Activated naive CD8-positive, alpha-beta T cell treated with anti-CD3 and anti-CD28 coated beads for 36 hours (primary cell): ENCODE measurements at regions not wholly inside any gene's neighbourhood (a gene's known extent, or its start where the extent isn't known, plus 50 kb on each side); places are given as distances from the start of the nearest gene placed in this dataset.

Experiments
- DNase-seq: peaks from one replicate; pipeline ENCODE4 v3.0.0; 2021
- H3K27ac Mint-ChIP-seq: one replicate; pipeline ENCODE4 v1.8.0; 2022; ENCODE audit warnings: mild to moderate bottlenecking, moderate library complexity, mixed read lengths
- H3K27me3 Mint-ChIP-seq: one replicate; pipeline ENCODE4 v1.8.0; 2022; ENCODE audit warnings: mild to moderate bottlenecking, mixed read lengths
- H3K36me3 Mint-ChIP-seq: one replicate; pipeline ENCODE4 v1.8.0; 2021; ENCODE audit warnings: mild to moderate bottlenecking, mixed read lengths
- H3K4me1 Mint-ChIP-seq: one replicate; pipeline ENCODE4 v1.8.0; 2021; ENCODE audit warnings: mixed read lengths
- H3K4me3 Mint-ChIP-seq: one replicate; pipeline ENCODE4 v1.8.0; 2022; ENCODE audit warnings: mild to moderate bottlenecking, moderate library complexity, mixed read lengths
- H3K9me3 Mint-ChIP-seq: one replicate; pipeline ENCODE4 v1.8.0; 2022; ENCODE audit warnings: mixed read lengths

- Mint-ChIP-seq H3K27ac (no peak overlapping the region), H3K4me1 (peaks cover 4% of the 10 kb centered on the region)
- DNase-seq, result no peak
Measured at GRCh38 chr10:6328699-6329423, 126.1 kb downstream of the PFKFB3 start.

GRCh38 chr10:6333086-6333485, 130.4 kb downstream of the PFKFB3 start:
- no peaks in the 10 kb centered on the region for H3K27me3 Mint-ChIP-seq
- no peak for DNase-seq
- no peak overlapping the region for H3K4me3 Mint-ChIP-seq
- no peak overlapping the region for H3K27ac Mint-ChIP-seq
- H3K4me1 Mint-ChIP-seq, result peaks cover 4% of the 10 kb centered on the region
- H3K9me3 Mint-ChIP-seq, result peaks cover 11% of the 10 kb centered on the region
- H3K36me3 Mint-ChIP-seq, result peaks cover 18% of the 10 kb centered on the region

More at GRCh38 chr10:6328699-6329423, 126.1 kb downstream of the PFKFB3 start:
- Mint-ChIP-seq H3K36me3 (peaks cover 13% of the 10 kb centered on the region), H3K4me3 (no peak overlapping the region), H3K27me3 (no peaks in the 10 kb centered on the region), H3K9me3 (peaks cover 7% of the 10 kb centered on the region)

GRCh38 chr10:6333973-6334372, 131.2 kb downstream of the PFKFB3 start:
- no peak overlapping the region for H3K27ac Mint-ChIP-seq

GRCh38 chr10:6336016-6336415, 133.3 kb downstream of the PFKFB3 start:
- Mint-ChIP-seq H3K27me3 (no peaks in the 10 kb centered on the region), H3K36me3 (peaks cover 16% of the 10 kb centered on the region), H3K27ac (no peak overlapping the region), H3K9me3 (peaks cover 11% of the 10 kb centered on the region), H3K4me3 (no peak overlapping the region), H3K4me1 (no peaks in the 10 kb centered on the region)
- no peak for DNase-seq

More at GRCh38 chr10:6333973-6334372, 131.2 kb downstream of the PFKFB3 start:
- no peaks in the 10 kb centered on the region for H3K27me3 Mint-ChIP-seq
- H3K9me3 Mint-ChIP-seq, result peaks cover 11% of the 10 kb centered on the region
- no peak overlapping the region for H3K4me3 Mint-ChIP-seq
- DNase-seq, result no peak
- H3K4me1 Mint-ChIP-seq, result no peaks in the 10 kb centered on the region
- peaks cover 18% of the 10 kb centered on the region for H3K36me3 Mint-ChIP-seq

- peaks cover 12% of the 10 kb centered on the region for H3K36me3 Mint-ChIP-seq
- DNase-seq, result no peak
- peaks cover 11% of the 10 kb centered on the region for H3K9me3 Mint-ChIP-seq
- H3K4me3 Mint-ChIP-seq, result no peak overlapping the region
- no peaks in the 10 kb centered on the region for H3K27me3 Mint-ChIP-seq
- no peak overlapping the region for H3K27ac Mint-ChIP-seq
- H3K4me1 Mint-ChIP-seq, result no peaks in the 10 kb centered on the region
Measured at GRCh38 chr10:6337382-6337781, 134.7 kb downstream of the PFKFB3 start.

- H3K9me3 Mint-ChIP-seq, result peaks cover 9% of the 10 kb centered on the region
- H3K4me3 Mint-ChIP-seq, result no peak overlapping the region
- no peaks in the 10 kb centered on the region for H3K27me3 Mint-ChIP-seq
- peaks cover 3% of the 10 kb centered on the region for H3K4me1 Mint-ChIP-seq
- H3K36me3 Mint-ChIP-seq, result peaks cover 11% of the 10 kb centered on the region
- no peak for DNase-seq
- H3K27ac Mint-ChIP-seq, result no peak overlapping the region
Measured at GRCh38 chr10:6338361-6338760, 135.6 kb downstream of the PFKFB3 start.

GRCh38 chr10:6339891-6340290, 137.2 kb downstream of the PFKFB3 start:
- no peaks in the 10 kb centered on the region for H3K27me3 Mint-ChIP-seq
- DNase-seq, result no peak
- no peaks in the 10 kb centered on the region for H3K9me3 Mint-ChIP-seq
- H3K4me3 Mint-ChIP-seq, result no peak overlapping the region
- no peak overlapping the region for H3K27ac Mint-ChIP-seq
- peaks cover 4% of the 10 kb centered on the region for H3K4me1 Mint-ChIP-seq
- H3K36me3 Mint-ChIP-seq, result no peaks in the 10 kb centered on the region

- H3K9me3 Mint-ChIP-seq, result peaks cover 5% of the 10 kb centered on the region
- no peak for DNase-seq
- H3K27ac Mint-ChIP-seq, result no peak overlapping the region
- peaks cover 18% of the 10 kb centered on the region for H3K4me1 Mint-ChIP-seq
- H3K36me3 Mint-ChIP-seq, result peaks cover 8% of the 10 kb centered on the region
- no peaks in the 10 kb centered on the region for H3K27me3 Mint-ChIP-seq
- H3K4me3 Mint-ChIP-seq, result no peak overlapping the region
Measured at GRCh38 chr10:6342096-6342685, 139.5 kb downstream of the PFKFB3 start.

- no peak overlapping the region for H3K27ac Mint-ChIP-seq
- peaks cover 31% of the 10 kb centered on the region for H3K4me1 Mint-ChIP-seq
- peaks cover 8% of the 10 kb centered on the region for H3K36me3 Mint-ChIP-seq
- no peak overlapping the region for H3K4me3 Mint-ChIP-seq
- DNase-seq, result no peak
- peaks cover 5% of the 10 kb centered on the region for H3K9me3 Mint-ChIP-seq
- no peaks in the 10 kb centered on the region for H3K27me3 Mint-ChIP-seq
Measured at GRCh38 chr10:6343305-6344010, 140.7 kb downstream of the PFKFB3 start.

GRCh38 chr10:6345404-6345803, 142.7 kb downstream of the PFKFB3 start:
- no peak overlapping the region for H3K4me3 Mint-ChIP-seq
- peaks cover 8% of the 10 kb centered on the region for H3K9me3 Mint-ChIP-seq
- no peaks in the 10 kb centered on the region for H3K27me3 Mint-ChIP-seq
- peaks cover 50% of the 10 kb centered on the region for H3K4me1 Mint-ChIP-seq
- no peak overlapping the region for H3K27ac Mint-ChIP-seq
- peaks cover 14% of the 10 kb centered on the region for H3K36me3 Mint-ChIP-seq
- no peak for DNase-seq

- no peaks in the 10 kb centered on the region for H3K27me3 Mint-ChIP-seq
- peaks cover 17% of the 10 kb centered on the region for H3K36me3 Mint-ChIP-seq
- H3K4me1 Mint-ChIP-seq, result peaks cover 55% of the 10 kb centered on the region
- H3K27ac Mint-ChIP-seq, result peak overlapping the region; percentile 99
- peaks cover 10% of the 10 kb centered on the region for H3K9me3 Mint-ChIP-seq
- no peak overlapping the region for H3K4me3 Mint-ChIP-seq
- DNase-seq, result no peak
Measured at GRCh38 chr10:6346631-6347030, 143.9 kb downstream of the PFKFB3 start.

GRCh38 chr10:6347391-6347951, 144.7 kb downstream of the PFKFB3 start:
- peaks cover 17% of the 10 kb centered on the region for H3K36me3 Mint-ChIP-seq
- DNase-seq, result peak; percentile 50

GRCh38 chr10:6348096-6348874, 145.6 kb downstream of the PFKFB3 start:
- DNase-seq, result peak; percentile 85
- H3K4me1 Mint-ChIP-seq, result peaks cover 53% of the 10 kb centered on the region
- H3K4me3 Mint-ChIP-seq, result peak overlapping the region; percentile 78
- H3K9me3 Mint-ChIP-seq, result peaks cover 10% of the 10 kb centered on the region
- H3K36me3 Mint-ChIP-seq, result peaks cover 17% of the 10 kb centered on the region
- H3K27me3 Mint-ChIP-seq, result no peaks in the 10 kb centered on the region
- peak overlapping the region; percentile 99 for H3K27ac Mint-ChIP-seq

More at GRCh38 chr10:6347391-6347951, 144.7 kb downstream of the PFKFB3 start:
- H3K9me3 Mint-ChIP-seq, result peaks cover 10% of the 10 kb centered on the region
- H3K4me1 Mint-ChIP-seq, result peaks cover 55% of the 10 kb centered on the region
- peak overlapping the region; percentile 99 for H3K27ac Mint-ChIP-seq
- H3K27me3 Mint-ChIP-seq, result no peaks in the 10 kb centered on the region
- H3K4me3 Mint-ChIP-seq, result peak overlapping the region; percentile 78

- H3K9me3 Mint-ChIP-seq, result peaks cover 14% of the 10 kb centered on the region
- H3K36me3 Mint-ChIP-seq, result peaks cover 17% of the 10 kb centered on the region
- no peaks in the 10 kb centered on the region for H3K27me3 Mint-ChIP-seq
- peak overlapping the region; percentile 71 for H3K27ac Mint-ChIP-seq
- no peak for DNase-seq
- peaks cover 51% of the 10 kb centered on the region for H3K4me1 Mint-ChIP-seq
- H3K4me3 Mint-ChIP-seq, result no peak overlapping the region
Measured at GRCh38 chr10:6349846-6350535, 147.3 kb downstream of the PFKFB3 start.
